Germinal center (tissue), 1 donor: ENCODE measurements at regions not wholly inside any gene's neighbourhood (a gene's known extent, or its start where the extent isn't known, plus 50 kb on each side); places are given as distances from the start of the nearest gene placed in this dataset.

Experiments used
- DNase-seq: peaks from one replicate; pipeline ENCODE4 v3.0.0; 2012; ENCODE audit warnings: mixed read lengths, low spot score

- DNase-seq = no peak
These were observed 291.1 kb upstream of the ADAMTS5 start for GRCh38 chr21:27257908-27258556.

- no peak for DNase-seq
These were observed 290.3 kb upstream of the ADAMTS5 start for GRCh38 chr21:27257226-27257625.

GRCh38 chr21:27251752-27252151 is 284.9 kb upstream of the ADAMTS5 start:
- no peak for DNase-seq

- no peak for DNase-seq
These were observed 283.5 kb upstream of the ADAMTS5 start for GRCh38 chr21:27250366-27250765.

GRCh38 chr21:27248814-27249213 is 281.9 kb upstream of the ADAMTS5 start:
- DNase-seq = no peak

- DNase-seq = no peak
These were observed 279.9 kb upstream of the ADAMTS5 start for GRCh38 chr21:27246741-27247140.

- DNase-seq = no peak
These were observed 277.9 kb upstream of the ADAMTS5 start for GRCh38 chr21:27244776-27245175.

GRCh38 chr21:27244352-27244751 is 277.5 kb upstream of the ADAMTS5 start:
- DNase-seq = no peak

- DNase-seq = no peak
These were observed 274.0 kb upstream of the ADAMTS5 start for GRCh38 chr21:27240839-27241238.

GRCh38 chr21:27233514-27234115 is 266.7 kb upstream of the ADAMTS5 start:
- DNase-seq = no peak

- DNase-seq = no peak
These were observed 259.1 kb upstream of the ADAMTS5 start for GRCh38 chr21:27225940-27226339.

- no peak for DNase-seq
These were observed 258.3 kb upstream of the ADAMTS5 start for GRCh38 chr21:27225151-27225550.

GRCh38 chr21:27224169-27224568 is 257.3 kb upstream of the ADAMTS5 start:
- no peak for DNase-seq

GRCh38 chr21:27221077-27221476 is 254.2 kb upstream of the ADAMTS5 start:
- no peak for DNase-seq

GRCh38 chr21:27220416-27220815 is 253.5 kb upstream of the ADAMTS5 start:
- no peak for DNase-seq

GRCh38 chr21:27219068-27219467 is 252.2 kb upstream of the ADAMTS5 start:
- DNase-seq = no peak

GRCh38 chr21:27213303-27213702 is 246.4 kb upstream of the ADAMTS5 start:
- no peak for DNase-seq

GRCh38 chr21:27212441-27212840 is 245.6 kb upstream of the ADAMTS5 start:
- no peak for DNase-seq

- no peak for DNase-seq
These were observed 242.7 kb upstream of the ADAMTS5 start for GRCh38 chr21:27209546-27209945.

- DNase-seq = no peak
These were observed 239.6 kb upstream of the ADAMTS5 start for GRCh38 chr21:27206368-27206982.

GRCh38 chr21:27202301-27202700 is 235.4 kb upstream of the ADAMTS5 start:
- DNase-seq = no peak

GRCh38 chr21:27201197-27201596 is 234.3 kb upstream of the ADAMTS5 start:
- no peak for DNase-seq

GRCh38 chr21:27196651-27197050 is 229.8 kb upstream of the ADAMTS5 start:
- no peak for DNase-seq
